HEK293 (cell line): ENCODE measurements at regions not wholly inside any gene's neighbourhood (a gene's known extent, or its start where the extent isn't known, plus 50 kb on each side); places are given as distances from the start of the nearest gene placed in this dataset.
"Not testable (repeated sequence)": the region's sequence is repeated elsewhere in the genome, so short reads cannot be mapped to it uniquely, and the experiment has no call there.

ENCODE experiments used
- CTCF ChIA-PET: fragments of 350-600 bp; formaldehyde crosslinking; extraction: SDS; loops from one replicate; lab custom pipeline; 2021; ENCODE audit warnings: antibody characterized with exemption; lab: Yijun Ruan, JAX
- POLR2A ChIA-PET: fragments of 300-600 bp; formaldehyde crosslinking; extraction: SDS; loops from one replicate; lab custom pipeline; 2020; ENCODE audit warnings: antibody characterized with exemption, inconsistent platforms; lab: Yijun Ruan, JAX
- H3K27ac ChIP-seq: fragments of 200-500 bp; sonication (Bioruptor generic); 2 replicates; pipeline ENCODE4 v1.5.1; 2014; ENCODE audit warnings: low read depth, low read length, control low read depth, inconsistent platforms; ENCODE audit errors: extremely low read depth
- H3K36me3 ChIP-seq, 2 experiments: fragments of 200-500 bp in 1 of 2; sonication (Bioruptor generic) in 1 of 2; 1 replicate in 1 of 2; 2 replicates in 1 of 2; pipeline ENCODE4 v1.5.1; 2014 to 2017; ENCODE audit warnings: inconsistent platforms in 2 of 2, low read length in 2 of 2; ENCODE audit not compliant: control insufficient read depth in 2 of 2, insufficient read depth in 1 of 2
- H3K4me1 ChIP-seq: fragments of 200-500 bp; sonication (Bioruptor generic); 2 replicates; pipeline ENCODE4 v1.5.1; 2014; ENCODE audit warnings: mild to moderate bottlenecking, low read length, inconsistent platforms; ENCODE audit not compliant: control insufficient read depth, insufficient read depth
- H3K4me3 ChIP-seq: 2 replicates; pipeline ENCODE4 v1.5.1; 2011; ENCODE audit warnings: low read depth, mild to moderate bottlenecking, control low read depth, low read length, moderate library complexity
- H3K9me3 ChIP-seq: fragments of 200-500 bp; sonication (Bioruptor generic); 2 replicates; pipeline ENCODE4 v1.5.1; 2014; ENCODE audit warnings: low read depth, low read length, inconsistent platforms; ENCODE audit not compliant: control insufficient read depth, insufficient read depth

- H3K36me3 ChIP-seq, H3K4me1 ChIP-seq, POLR2A ChIA-PET, H3K4me3 ChIP-seq, H3K9me3 ChIP-seq, CTCF ChIA-PET, H3K27ac ChIP-seq: not testable (repeated sequence)
Observed at GRCh38 chr4:49137961-49138360, 151.9 kb downstream of the CWH43 start.

DNA sequence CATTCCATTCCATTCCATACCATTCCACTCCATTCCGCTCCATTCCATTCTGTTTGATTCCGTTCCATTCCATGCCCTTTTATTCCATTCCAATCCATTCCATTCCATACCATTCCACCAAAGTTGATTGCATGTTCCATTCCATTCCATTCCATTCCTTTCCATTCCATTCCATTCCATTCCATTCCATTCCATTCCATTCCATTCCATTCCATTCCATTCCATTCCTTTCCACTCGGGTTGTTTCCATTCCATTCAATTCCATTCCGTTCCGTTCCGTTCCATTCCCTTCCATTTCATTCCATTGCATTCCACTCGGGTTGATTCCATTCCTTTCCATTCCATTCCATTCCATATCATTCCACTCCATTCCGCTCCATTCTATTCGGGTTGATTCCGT lies 152.7 kb downstream of the CWH43 start:
- POLR2A ChIA-PET, H3K4me3 ChIP-seq, H3K9me3 ChIP-seq, H3K27ac ChIP-seq, H3K4me1 ChIP-seq, H3K36me3 ChIP-seq, CTCF ChIA-PET: not testable (repeated sequence)

GRCh38 chr4:49139513-49139912 lies 153.4 kb downstream of the CWH43 start:
- POLR2A ChIA-PET, CTCF ChIA-PET, H3K4me1 ChIP-seq, H3K9me3 ChIP-seq, H3K36me3 ChIP-seq, H3K4me3 ChIP-seq, H3K27ac ChIP-seq: not testable (repeated sequence)

- H3K4me1 ChIP-seq, H3K4me3 ChIP-seq, H3K36me3 ChIP-seq, H3K27ac ChIP-seq, H3K9me3 ChIP-seq, POLR2A ChIA-PET, CTCF ChIA-PET: not testable (repeated sequence)
Observed at GRCh38 chr4:49140351-49140750, 154.3 kb downstream of the CWH43 start.

DNA sequence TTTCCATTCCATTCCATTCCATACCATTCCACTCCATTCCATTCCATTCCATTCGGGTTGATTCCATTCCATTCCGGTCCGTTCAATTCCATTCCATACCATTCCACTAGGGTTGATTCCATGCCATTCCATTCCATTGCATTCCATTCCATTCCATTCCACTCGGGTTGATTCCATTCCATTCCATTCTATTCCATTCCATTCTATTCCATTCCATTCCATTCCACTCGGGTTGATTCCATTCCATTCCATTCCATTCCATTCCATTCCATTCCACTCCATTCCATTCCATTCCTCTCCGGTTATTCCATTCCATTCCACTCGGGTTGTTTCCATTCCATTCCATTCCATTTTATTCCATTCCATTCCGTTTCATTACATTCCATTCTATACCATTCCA lies 155.9 kb downstream of the CWH43 start:
- POLR2A ChIA-PET, H3K36me3 ChIP-seq, CTCF ChIA-PET, H3K9me3 ChIP-seq, H3K27ac ChIP-seq, H3K4me3 ChIP-seq, H3K4me1 ChIP-seq: not testable (repeated sequence)

DNA sequence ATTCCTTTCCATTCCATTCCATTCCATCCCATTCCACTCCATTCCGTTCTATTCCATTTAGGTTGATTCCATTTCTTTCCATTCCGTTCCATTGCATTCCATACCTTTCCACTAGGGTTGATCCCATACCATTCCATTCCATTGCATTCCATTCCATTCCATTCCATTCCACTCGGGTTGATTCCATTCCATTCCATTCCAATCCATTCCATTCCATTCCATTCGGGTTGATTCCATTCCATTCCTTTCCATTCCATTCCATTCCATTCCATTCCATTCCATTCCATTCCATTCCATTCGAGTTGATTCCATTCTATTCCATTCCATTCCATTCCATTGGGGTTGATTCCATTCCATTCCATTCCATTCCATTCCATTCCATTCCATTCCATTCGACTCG lies 161.1 kb downstream of the CWH43 start:
- CTCF ChIA-PET, H3K4me3 ChIP-seq, H3K36me3 ChIP-seq, H3K4me1 ChIP-seq, H3K9me3 ChIP-seq, H3K27ac ChIP-seq, POLR2A ChIA-PET: not testable (repeated sequence)

DNA sequence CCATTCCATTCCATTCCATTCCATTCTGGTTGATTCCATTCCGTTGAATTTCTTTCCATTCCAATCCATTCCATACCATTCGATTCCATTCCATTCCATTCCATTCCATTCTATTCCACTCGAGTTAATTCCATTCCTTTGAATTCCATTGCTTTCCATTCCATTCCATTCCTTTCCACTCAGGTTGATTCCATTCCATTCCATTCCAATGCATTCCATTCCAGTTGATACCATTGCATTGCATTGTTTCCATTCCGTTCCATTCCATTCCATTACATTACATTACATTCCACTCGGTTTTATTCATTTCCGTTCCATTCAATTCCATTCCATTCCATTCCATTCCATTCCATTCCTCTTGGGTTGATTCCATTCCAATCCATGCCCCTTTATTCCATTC lies 161.5 kb downstream of the CWH43 start:
- H3K9me3 ChIP-seq, POLR2A ChIA-PET, H3K4me1 ChIP-seq, H3K27ac ChIP-seq, CTCF ChIA-PET, H3K36me3 ChIP-seq, H3K4me3 ChIP-seq: not testable (repeated sequence)

- H3K9me3 ChIP-seq, POLR2A ChIA-PET, H3K36me3 ChIP-seq, H3K27ac ChIP-seq, CTCF ChIA-PET, H3K4me3 ChIP-seq, H3K4me1 ChIP-seq: not testable (repeated sequence)
Observed at GRCh38 chr4:49149006-49149975, 163.2 kb downstream of the CWH43 start.

DNA sequence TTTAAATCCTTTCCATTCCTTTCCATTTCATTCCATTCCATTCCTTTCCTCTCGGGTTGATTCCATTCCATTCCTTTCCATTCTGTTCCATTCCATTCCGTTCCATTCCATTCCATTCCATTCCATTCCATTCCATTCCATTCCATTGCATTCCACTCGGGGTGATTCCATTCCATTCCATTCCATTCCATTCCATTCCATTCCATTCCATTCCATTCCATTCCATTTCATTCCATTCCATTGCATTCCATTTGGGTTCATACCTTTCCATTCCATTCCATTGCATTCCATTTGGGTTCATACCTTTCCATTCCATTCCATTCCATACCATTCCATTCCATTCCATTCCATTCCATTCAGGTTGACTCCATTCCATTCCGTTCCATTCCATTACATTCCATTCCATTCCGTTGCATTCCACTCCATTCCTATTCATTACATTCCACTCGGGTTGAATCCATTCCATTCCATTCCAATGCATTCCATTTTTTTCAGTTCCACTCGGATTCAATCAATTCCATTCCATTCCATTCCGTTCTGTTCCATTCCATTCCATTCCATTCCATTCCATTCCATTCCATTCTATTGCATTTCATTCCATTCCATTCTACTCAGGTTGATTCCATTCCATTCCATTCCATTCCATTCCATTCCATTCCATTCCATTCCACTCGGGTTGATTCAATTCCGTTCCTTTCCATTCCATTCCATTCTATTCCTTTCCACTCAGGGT lies 164.4 kb downstream of the CWH43 start:
- H3K9me3 ChIP-seq, result not testable (repeated sequence)

DNA sequence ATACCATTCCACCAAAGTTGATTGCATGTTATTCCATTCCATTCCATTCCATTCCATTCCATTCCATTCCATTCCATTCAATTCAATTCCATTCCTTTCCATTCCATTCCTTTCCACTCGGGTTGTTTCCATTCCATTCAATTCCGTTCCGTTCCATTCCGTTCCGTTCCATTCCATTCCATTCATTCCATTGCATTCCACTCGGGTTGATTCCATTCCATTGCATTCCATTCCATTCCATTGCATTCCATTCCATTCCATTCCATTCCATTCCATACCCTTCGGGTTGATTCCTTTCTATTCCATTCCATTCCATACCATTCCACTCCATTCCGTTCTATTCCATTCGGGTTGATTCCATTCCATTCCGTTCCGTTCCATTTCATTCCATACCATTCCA lies 166.9 kb downstream of the CWH43 start:
- CTCF ChIA-PET, result not testable (repeated sequence)

More for the DNA sequence above, 164.4 kb downstream of the CWH43 start:
- CTCF ChIA-PET, POLR2A ChIA-PET, H3K27ac ChIP-seq, H3K4me1 ChIP-seq, H3K4me3 ChIP-seq, H3K36me3 ChIP-seq: not testable (repeated sequence)

More for the DNA sequence above, 166.9 kb downstream of the CWH43 start:
- H3K27ac ChIP-seq, H3K4me3 ChIP-seq, POLR2A ChIA-PET, H3K36me3 ChIP-seq, H3K4me1 ChIP-seq, H3K9me3 ChIP-seq: not testable (repeated sequence)
